Esophagus muscularis mucosa (tissue), 3 donors: ENCODE measurements at regions not wholly inside any gene's neighbourhood (a gene's known extent, or its start where the extent isn't known, plus 50 kb on each side); places are given as distances from the start of the nearest gene placed in this dataset.

Experiments used
- POLR2AphosphoS5 ChIP-seq, 2 donors: sonication (generic); formaldehyde crosslinking; IDR thresholded peaks; one replicate each; pipeline ENCODE4 v1.6.1; 2017; ENCODE audit warnings: antibody characterized with exemption in 2 of 2
- TF ChIP-seq, protein P1 (sequence below), 3 experiments: fragments of 200-600 bp in 2 of 3; fragments of 450-650 bp in 1 of 3; sonication (generic) in 2 of 3; IDR thresholded peaks; one replicate each; pipeline ENCODE4 v1.5.1; 2017 to 2019; ENCODE audit warnings: antibody characterized with exemption in 3 of 3, mild to moderate bottlenecking in 2 of 3, moderate library complexity in 1 of 3

GRCh38 chr1:234674218-234674815 is 64.3 kb upstream of the IRF2BP2 start:
- TF ChIP-seq, protein P1, sequence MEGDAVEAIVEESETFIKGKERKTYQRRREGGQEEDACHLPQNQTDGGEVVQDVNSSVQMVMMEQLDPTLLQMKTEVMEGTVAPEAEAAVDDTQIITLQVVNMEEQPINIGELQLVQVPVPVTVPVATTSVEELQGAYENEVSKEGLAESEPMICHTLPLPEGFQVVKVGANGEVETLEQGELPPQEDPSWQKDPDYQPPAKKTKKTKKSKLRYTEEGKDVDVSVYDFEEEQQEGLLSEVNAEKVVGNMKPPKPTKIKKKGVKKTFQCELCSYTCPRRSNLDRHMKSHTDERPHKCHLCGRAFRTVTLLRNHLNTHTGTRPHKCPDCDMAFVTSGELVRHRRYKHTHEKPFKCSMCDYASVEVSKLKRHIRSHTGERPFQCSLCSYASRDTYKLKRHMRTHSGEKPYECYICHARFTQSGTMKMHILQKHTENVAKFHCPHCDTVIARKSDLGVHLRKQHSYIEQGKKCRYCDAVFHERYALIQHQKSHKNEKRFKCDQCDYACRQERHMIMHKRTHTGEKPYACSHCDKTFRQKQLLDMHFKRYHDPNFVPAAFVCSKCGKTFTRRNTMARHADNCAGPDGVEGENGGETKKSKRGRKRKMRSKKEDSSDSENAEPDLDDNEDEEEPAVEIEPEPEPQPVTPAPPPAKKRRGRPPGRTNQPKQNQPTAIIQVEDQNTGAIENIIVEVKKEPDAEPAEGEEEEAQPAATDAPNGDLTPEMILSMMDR (IDR thresholded peaks at IDR 0.05) = no peak
- no peak for TF ChIP-seq POLR2AphosphoS5 (IDR thresholded peaks at IDR 0.05)
